ENCODE measurements at regions not wholly inside any gene's neighbourhood (a gene's known extent, or its start where the extent isn't known, plus 50 kb on each side); places are given as distances from the start of the nearest gene placed in this dataset.

DNA sequence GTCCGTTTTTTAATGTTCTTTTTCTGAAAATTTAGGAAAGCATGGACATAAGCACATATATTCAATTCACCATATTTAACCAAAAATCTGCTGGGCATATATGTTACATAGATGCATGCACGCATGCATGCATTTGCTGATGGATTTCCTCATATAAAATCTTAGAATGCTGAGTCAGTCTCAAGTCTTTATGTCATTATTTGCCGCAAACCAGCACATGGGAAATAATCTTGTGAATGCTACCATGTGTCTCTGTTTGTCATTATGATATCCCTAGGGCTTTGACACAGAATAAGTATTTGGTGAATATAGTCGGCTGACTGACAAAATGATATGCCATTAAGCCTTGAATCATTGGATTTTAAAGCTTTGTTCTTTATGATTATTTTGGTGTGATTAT, 776.5 kb downstream of the KCNT2 start (continued):
- TF ChIP-seq RAD51 (IDR thresholded peaks at IDR 0.05; ENCODE audit: borderline replicate concordance, low read depth) (no peak), U2AF2 (optimal IDR thresholded peaks at IDR 0.05; ENCODE audit: low read depth, low read length) (no peak), ZBTB17 (CRISPR knock-in tag; IDR thresholded peaks at IDR 0.05) (no peak), SP2 (IDR thresholded peaks at IDR 0.05; ENCODE audit: extremely low read depth, low read depth, low read length, poor library complexity, severe bottlenecking) (no peak), CBX5 (IDR thresholded peaks at IDR 0.05; ENCODE audit: borderline replicate concordance, low read depth) (no peak), NFIC (IDR thresholded peaks at IDR 0.05) (no peak), FOXK1 (CRISPR knock-in tag; IDR thresholded peaks at IDR 0.05; ENCODE audit: borderline replicate concordance) (no peak), TBP (optimal IDR thresholded peaks at IDR 0.05; ENCODE audit: low read depth, low read length) (no peak), NRF1 (conservative IDR thresholded peaks at IDR 0.05 in 1 of 2, IDR thresholded peaks at IDR 0.05 in 1 of 2) (no peak), NUFIP1 (IDR thresholded peaks at IDR 0.05; ENCODE audit: partially characterized antibody) (no peak), BRCA1 (IDR thresholded peaks at IDR 0.05) (no peak), BRCA1 (CRISPR knock-in tag; IDR thresholded peaks at IDR 0.05) (no peak), CHD7 (IDR thresholded peaks at IDR 0.05; ENCODE audit: low read depth, low read length) (no peak), TAF7 (tag; IDR thresholded peaks at IDR 0.05) (no peak), CC2D1A (IDR thresholded peaks at IDR 0.05) (no peak), TGIF2 (CRISPR knock-in tag; IDR thresholded peaks at IDR 0.05) (no peak), C11orf30 (IDR thresholded peaks at IDR 0.05; ENCODE audit: low read depth) (peak; percentile 65), KLF10 (CRISPR knock-in tag; IDR thresholded peaks at IDR 0.05) (no peak), NFE2 (IDR thresholded peaks at IDR 0.05; ENCODE audit: low read depth) (peak; percentile 67)
- TF ChIP-seq, protein P1, sequence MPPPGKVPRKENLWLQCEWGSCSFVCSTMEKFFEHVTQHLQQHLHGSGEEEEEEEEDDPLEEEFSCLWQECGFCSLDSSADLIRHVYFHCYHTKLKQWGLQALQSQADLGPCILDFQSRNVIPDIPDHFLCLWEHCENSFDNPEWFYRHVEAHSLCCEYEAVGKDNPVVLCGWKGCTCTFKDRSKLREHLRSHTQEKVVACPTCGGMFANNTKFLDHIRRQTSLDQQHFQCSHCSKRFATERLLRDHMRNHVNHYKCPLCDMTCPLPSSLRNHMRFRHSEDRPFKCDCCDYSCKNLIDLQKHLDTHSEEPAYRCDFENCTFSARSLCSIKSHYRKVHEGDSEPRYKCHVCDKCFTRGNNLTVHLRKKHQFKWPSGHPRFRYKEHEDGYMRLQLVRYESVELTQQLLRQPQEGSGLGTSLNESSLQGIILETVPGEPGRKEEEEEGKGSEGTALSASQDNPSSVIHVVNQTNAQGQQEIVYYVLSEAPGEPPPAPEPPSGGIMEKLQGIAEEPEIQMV (tag; conservative IDR thresholded peaks at IDR 0.05; ENCODE audit: low read depth): no peak

All from K562 (cell line).